Liver (tissue), 8 donors: ENCODE measurements at regions not wholly inside any gene's neighbourhood (a gene's known extent, or its start where the extent isn't known, plus 50 kb on each side); places are given as distances from the start of the nearest gene placed in this dataset.

ENCODE experiments used
- DNase-seq: peaks from one replicate; pipeline ENCODE4 v3.0.0-alpha.2; 2017; ENCODE audit warnings: low spot score
- H3K27ac ChIP-seq, 2 donors: one replicate each; pipeline ENCODE4 v1.7.0; 2013; ENCODE audit warnings: inconsistent platforms in 2 of 2, low read length in 2 of 2, control low read depth in 1 of 2, low read depth in 1 of 2, mild to moderate bottlenecking in 1 of 2
- H3K27me3 ChIP-seq, 4 donors: one replicate each; pipeline versions ENCODE4 v1.6.1 to v1.7.0; 2013; ENCODE audit warnings: low read length in 3 of 4, inconsistent platforms in 1 of 4, mild to moderate bottlenecking in 1 of 4, moderate library complexity in 1 of 4; ENCODE audit not compliant: control insufficient read depth in 4 of 4, insufficient read depth in 4 of 4
- H3K36me3 ChIP-seq, 4 donors: one replicate each; pipeline versions ENCODE4 v1.6.1 to v1.7.0; 2013; ENCODE audit warnings: low read length in 3 of 4, mild to moderate bottlenecking in 3 of 4, low read depth in 1 of 4, moderate library complexity in 1 of 4; ENCODE audit not compliant: control insufficient read depth in 4 of 4, insufficient read depth in 3 of 4
- H3K4me1 ChIP-seq, 4 donors: one replicate each; pipeline versions ENCODE4 v1.6.1 to v1.7.0; 2013; ENCODE audit warnings: low read length in 3 of 4, mild to moderate bottlenecking in 3 of 4, moderate library complexity in 1 of 4; ENCODE audit not compliant: control insufficient read depth in 4 of 4, insufficient read depth in 4 of 4
- H3K4me3 ChIP-seq, 3 donors: one replicate each; pipeline versions ENCODE4 v1.6.1 to v1.7.0; 2013; ENCODE audit warnings: low read length in 3 of 3, control low read depth in 1 of 3, low read depth in 1 of 3, mild to moderate bottlenecking in 1 of 3
- H3K9ac ChIP-seq, 2 donors: one replicate each; pipeline ENCODE4 v1.7.0; 2013; ENCODE audit warnings: low read length in 2 of 2, mild to moderate bottlenecking in 2 of 2, moderate library complexity in 2 of 2, control low read depth in 1 of 2, low read depth in 1 of 2
- H3K9me3 ChIP-seq, 4 donors: one replicate each; pipeline versions ENCODE4 v1.6.1 to v1.7.0; 2013; ENCODE audit warnings: low read length in 3 of 4; ENCODE audit not compliant: control insufficient read depth in 4 of 4
- ATF3 ChIP-seq: IDR thresholded peaks from 2 replicates; pipeline ENCODE4 v1.6.1; 2016; ENCODE audit warnings: antibody characterized with exemption
- CTCF ChIP-seq: fragments of 150-350 bp; IDR thresholded peaks from 2 replicates; pipeline ENCODE4 v1.5.1; 2017; ENCODE audit warnings: improper control_type of control experiment, low read depth, low read length; ENCODE audit not compliant: missing input control
- EGR1 ChIP-seq, 2 donors: IDR thresholded peaks; 2 replicates each; pipeline ENCODE4 v1.6.1; 2016 to 2018; ENCODE audit warnings: antibody characterized with exemption in 2 of 2, low read depth in 2 of 2
- FOXA1 ChIP-seq: IDR thresholded peaks from 2 replicates; pipeline ENCODE4 v1.6.1; 2016; ENCODE audit warnings: antibody characterized with exemption
- FOXA2 ChIP-seq: IDR thresholded peaks from 2 replicates; pipeline ENCODE4 v1.6.1; 2016; ENCODE audit warnings: antibody characterized with exemption
- HNF4A ChIP-seq, 2 donors: conservative IDR thresholded peaks; 2 replicates each; pipeline ENCODE4 v1.6.1; 2016; ENCODE audit warnings: antibody characterized with exemption in 2 of 2, mild to moderate bottlenecking in 2 of 2
- HNF4G ChIP-seq: IDR thresholded peaks from 2 replicates; pipeline ENCODE4 v1.6.1; 2016; ENCODE audit warnings: antibody characterized with exemption
- JUND ChIP-seq, 2 donors: IDR thresholded peaks; 2 replicates each; pipeline ENCODE4 v1.6.1; 2016; ENCODE audit warnings: antibody characterized with exemption in 2 of 2
- MAX ChIP-seq: IDR thresholded peaks from 2 replicates; pipeline ENCODE4 v1.6.1; 2016; ENCODE audit warnings: antibody characterized with exemption
- NR2F2 ChIP-seq: IDR thresholded peaks from 2 replicates; pipeline ENCODE4 v1.6.1; 2016; ENCODE audit warnings: antibody characterized with exemption
- RAD21 ChIP-seq, 2 donors: IDR thresholded peaks; 2 replicates each; pipeline ENCODE4 v1.6.1; 2016; ENCODE audit warnings: antibody characterized with exemption in 2 of 2, mild to moderate bottlenecking in 2 of 2
- REST ChIP-seq: IDR thresholded peaks from 2 replicates; pipeline ENCODE4 v1.6.1; 2016; ENCODE audit warnings: antibody characterized with exemption, mild to moderate bottlenecking
- RXRA ChIP-seq, 2 donors: IDR thresholded peaks; 2 replicates each; pipeline ENCODE4 v1.6.1; 2017 to 2018; ENCODE audit warnings: antibody characterized with exemption in 2 of 2, mild to moderate bottlenecking in 1 of 2
- SP1 ChIP-seq: IDR thresholded peaks from 2 replicates; pipeline ENCODE4 v1.6.1; 2018; ENCODE audit warnings: antibody characterized with exemption, mild to moderate bottlenecking
- TAF1 ChIP-seq: conservative IDR thresholded peaks from 2 replicates; pipeline ENCODE4 v1.6.1; 2016; ENCODE audit warnings: antibody characterized with exemption, mild to moderate bottlenecking
- YY1 ChIP-seq: IDR thresholded peaks from 2 replicates; pipeline ENCODE4 v1.6.1; 2016; ENCODE audit warnings: antibody characterized with exemption, mild to moderate bottlenecking
- ZBTB33 ChIP-seq: IDR thresholded peaks from 2 replicates; pipeline ENCODE4 v1.6.1; 2016; ENCODE audit warnings: antibody characterized with exemption
- WGBS: extraction: QIAGEN DNeasy Blood & Tissue Kit; methylation state at CpG from one replicate; pipeline ENCODE4 v1.1.7; 2013; 5-methylcytosine and 5-hydroxymethylcytosine counted together
- donor health status: healthy.
- donor health status: healthy.
- donor health status: healthy.
- donor health status: healthy.
- donor health status: healthy.

GRCh38 chr3:10557781-10558373 is 52.5 kb upstream of the ATP2B2 start:
- no peak overlapping the region for H3K27ac ChIP-seq
- DNase-seq, result no peak
- H3K9me3 ChIP-seq, result no peaks in the 10 kb centered on the region
- H3K4me1 ChIP-seq, result no peaks in the 10 kb centered on the region
- TF ChIP-seq CTCF, result no peak
- TF ChIP-seq FOXA2, result no peak
- TF ChIP-seq RXRA (IDR thresholded peaks at IDR 0.05), result no peak
- TF ChIP-seq ZBTB33, result no peak
- TF ChIP-seq REST, result no peak
- TF ChIP-seq NR2F2, result no peak
- no peak for TF ChIP-seq YY1
- no peak for TF ChIP-seq RAD21 (IDR thresholded peaks at IDR 0.05)
- no peak for TF ChIP-seq JUND (IDR thresholded peaks at IDR 0.05)
- TF ChIP-seq HNF4A (conservative IDR thresholded peaks at IDR 0.05), result no peak
- no peak for TF ChIP-seq HNF4G
- no peak for TF ChIP-seq SP1
- no peak for TF ChIP-seq FOXA1
- no peak for TF ChIP-seq TAF1
- no peak for TF ChIP-seq EGR1 (IDR thresholded peaks at IDR 0.05; ENCODE audit: low read depth in 2 of 2)
- TF ChIP-seq ATF3, result no peak
- no peak overlapping the region for H3K9ac ChIP-seq
- H3K27me3 ChIP-seq, result no peaks in the 10 kb centered on the region
- 77% methylated on average over 5 of the region's 5 CpGs for WGBS
- H3K4me3 ChIP-seq, result no peak overlapping the region
- no peaks in the 10 kb centered on the region for H3K36me3 ChIP-seq

GRCh38 chr3:10558736-10559135 is 53.4 kb upstream of the ATP2B2 start:
- H3K27me3 ChIP-seq, result no peaks in the 10 kb centered on the region
- H3K9me3 ChIP-seq, result no peaks in the 10 kb centered on the region
- no peak overlapping the region for H3K4me3 ChIP-seq
- H3K4me1 ChIP-seq, result no peaks in the 10 kb centered on the region
- H3K27ac ChIP-seq, result no peak overlapping the region
- H3K9ac ChIP-seq, result no peak overlapping the region
- TF ChIP-seq YY1 (no peak), REST (no peak), CTCF (no peak), RAD21 (IDR thresholded peaks at IDR 0.05) (no peak), FOXA1 (no peak), JUND (IDR thresholded peaks at IDR 0.05) (no peak), MAX (no peak), HNF4G (no peak)
- WGBS, result 60% methylated on average over 4 of the region's 4 CpGs
- no peak for DNase-seq
- H3K36me3 ChIP-seq, result no peaks in the 10 kb centered on the region
